Activated T-cell treated with anti-CD3 and anti-CD28 coated beads for 48 hours (primary cell): ENCODE measurements at regions not wholly inside any gene's neighbourhood (a gene's known extent, or its start where the extent isn't known, plus 50 kb on each side); places are given as distances from the start of the nearest gene placed in this dataset.
"Not testable (repeated sequence)": the region's sequence is repeated elsewhere in the genome, so short reads cannot be mapped to it uniquely, and the experiment has no call there.

ENCODE experiments used
- DNase-seq: peaks from one replicate; pipeline ENCODE4 v3.0.0-alpha.2; 2020; ENCODE audit warnings: low read depth

- DNase-seq, result no peak
These were observed 168.6 kb downstream of the TMEM121 start for GRCh38 chr14:105694961-105695360.

GRCh38 chr14:105696388-105696787 is 170.0 kb downstream of the TMEM121 start:
- DNase-seq, result not testable (repeated sequence)

GRCh38 chr14:105697414-105697813 is 171.0 kb downstream of the TMEM121 start:
- DNase-seq, result not testable (repeated sequence)

- DNase-seq, result not testable (repeated sequence)
These were observed 171.6 kb downstream of the TMEM121 start for GRCh38 chr14:105697955-105698354.

- not testable (repeated sequence) for DNase-seq
These were observed 172.7 kb downstream of the TMEM121 start for GRCh38 chr14:105698940-105699556.

GRCh38 chr14:105699706-105700105 is 173.3 kb downstream of the TMEM121 start:
- not testable (repeated sequence) for DNase-seq

GRCh38 chr14:105700146-105700545 is 173.8 kb downstream of the TMEM121 start:
- not testable (repeated sequence) for DNase-seq

- no peak for DNase-seq
These were observed 174.4 kb downstream of the TMEM121 start for GRCh38 chr14:105700622-105701288.

- no peak for DNase-seq
These were observed 175.3 kb downstream of the TMEM121 start for GRCh38 chr14:105701456-105702274.

- no peak for DNase-seq
These were observed 176.0 kb downstream of the TMEM121 start for GRCh38 chr14:105702275-105702817.

GRCh38 chr14:105703044-105703665 is 176.8 kb downstream of the TMEM121 start:
- DNase-seq, result not testable (repeated sequence)

- not testable (repeated sequence) for DNase-seq
These were observed 177.7 kb downstream of the TMEM121 start for GRCh38 chr14:105704091-105704490.

- not testable (repeated sequence) for DNase-seq
These were observed 178.1 kb downstream of the TMEM121 start for GRCh38 chr14:105704492-105704891.

- DNase-seq, result not testable (repeated sequence)
These were observed 179.1 kb downstream of the TMEM121 start for GRCh38 chr14:105705512-105705861.

- DNase-seq, result not testable (repeated sequence)
These were observed 179.7 kb downstream of the TMEM121 start for GRCh38 chr14:105705862-105706700.

- DNase-seq, result not testable (repeated sequence)
These were observed 180.3 kb downstream of the TMEM121 start for GRCh38 chr14:105706701-105707019.

- DNase-seq, result not testable (repeated sequence)
These were observed 180.7 kb downstream of the TMEM121 start for GRCh38 chr14:105707099-105707498.

- DNase-seq, result not testable (repeated sequence)
These were observed 181.4 kb downstream of the TMEM121 start for GRCh38 chr14:105707723-105708151.

- not testable (repeated sequence) for DNase-seq
These were observed 182.1 kb downstream of the TMEM121 start for GRCh38 chr14:105708251-105709134.
